GM12872 (cell line): ENCODE measurements at regions not wholly inside any gene's neighbourhood (a gene's known extent, or its start where the extent isn't known, plus 50 kb on each side); places are given as distances from the start of the nearest gene placed in this dataset.

Source experiments
- CTCF ChIP-seq: IDR thresholded peaks from 3 replicates; pipeline ENCODE4 v1.5.1; 2011; ENCODE audit warnings: low read depth, mild to moderate bottlenecking, low read length, moderate library complexity; ENCODE audit not compliant: insufficient read depth

- no peak for TF ChIP-seq CTCF
Observed at GRCh38 chr4:181949704-181950312, 293.4 kb upstream of the TENM3 start.

DNA sequence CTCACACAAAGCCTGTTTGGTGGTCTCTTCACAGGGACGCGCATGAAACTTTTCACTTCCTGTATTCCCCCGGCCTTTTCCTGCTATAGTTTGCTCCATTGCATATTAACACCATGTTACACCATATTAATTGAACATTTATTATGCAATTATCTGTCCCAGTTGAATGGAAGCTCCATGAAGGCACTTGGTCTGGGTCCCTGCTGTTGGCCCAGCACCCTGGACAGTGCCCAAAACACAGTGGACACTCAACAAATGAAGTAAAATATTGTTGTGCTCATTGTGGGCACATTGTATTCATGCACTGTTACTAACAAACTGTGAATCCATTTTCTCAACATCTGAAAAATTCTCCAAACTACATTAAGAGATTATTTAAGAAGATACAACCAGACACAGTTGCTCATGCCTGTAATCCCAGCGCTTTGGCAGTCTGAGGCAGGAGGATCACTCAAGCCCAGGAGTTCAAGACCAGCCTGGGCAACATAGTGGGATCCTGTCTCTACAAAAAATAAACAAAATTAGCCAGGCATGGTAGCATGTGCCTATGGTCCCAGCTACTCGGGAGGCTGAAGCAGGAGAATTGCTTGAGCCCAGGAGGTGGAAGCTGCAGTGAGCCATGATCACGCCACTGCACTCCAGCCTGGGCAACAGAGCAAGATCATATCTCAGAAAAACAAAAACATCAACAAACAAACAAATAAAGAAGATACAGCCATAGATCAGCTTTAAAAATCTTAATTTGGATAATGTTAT is 292.7 kb upstream of the TENM3 start:
- TF ChIP-seq CTCF: no peak

DNA sequence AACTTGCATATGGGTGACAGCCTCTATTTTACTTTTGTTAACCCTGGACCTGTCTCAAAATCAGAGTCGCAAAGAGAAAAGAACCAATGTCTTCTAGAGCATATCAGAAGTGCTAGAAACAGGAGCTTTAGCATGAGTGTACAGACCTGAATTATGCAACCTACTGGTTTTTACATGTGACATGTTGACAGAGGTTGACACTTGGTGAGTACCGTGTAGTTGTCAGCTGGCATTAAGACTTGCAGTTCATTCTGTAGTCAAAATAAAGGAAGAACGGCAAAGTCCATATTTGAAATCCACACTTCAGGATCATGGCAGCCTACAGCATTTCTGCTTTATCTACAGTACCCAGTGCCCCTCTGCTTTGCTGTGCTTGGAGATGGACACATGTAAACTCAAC is 291.9 kb upstream of the TENM3 start:
- no peak for TF ChIP-seq CTCF

DNA sequence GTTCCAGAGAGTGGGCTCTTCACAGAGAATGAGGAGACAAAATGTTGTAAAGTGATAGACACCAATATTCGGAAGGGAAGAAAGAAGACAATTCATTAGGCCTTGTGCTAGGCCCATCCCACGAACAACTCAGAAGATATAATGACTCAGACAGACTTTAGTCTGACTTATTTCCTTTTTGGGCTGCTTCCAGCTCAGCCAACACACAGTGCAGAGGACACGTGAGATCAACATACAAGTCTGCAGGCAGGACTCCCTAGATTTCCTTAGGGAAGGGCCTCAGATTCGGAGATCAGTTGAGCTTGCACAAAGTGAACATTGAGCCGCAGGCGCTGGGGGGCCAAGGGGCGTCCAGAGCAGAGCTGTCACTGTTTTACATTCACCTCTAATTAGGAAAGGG is 290.7 kb upstream of the TENM3 start:
- no peak for TF ChIP-seq CTCF

DNA sequence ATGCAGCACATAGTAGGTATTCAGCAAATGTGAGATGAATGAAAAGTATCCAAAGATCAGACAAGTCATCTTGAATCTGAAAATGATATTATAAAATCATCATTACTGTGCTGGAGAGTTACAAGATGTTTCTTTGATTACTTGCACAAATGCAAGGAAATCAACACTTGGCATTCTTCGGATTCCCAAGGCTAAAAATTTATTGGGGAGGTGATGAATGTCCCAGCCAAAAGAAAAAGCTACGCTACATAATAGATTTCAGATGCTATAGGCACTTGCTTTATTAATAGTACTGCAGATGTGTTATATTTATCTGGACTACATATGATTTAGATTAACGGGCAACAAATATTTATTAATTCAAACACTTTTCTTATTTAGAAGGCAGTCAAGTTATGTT is 286.7 kb upstream of the TENM3 start:
- no peak for TF ChIP-seq CTCF

- TF ChIP-seq CTCF: no peak
Observed at GRCh38 chr4:181957088-181957487, 286.1 kb upstream of the TENM3 start.

GRCh38 chr4:181958446-181958845 is 284.8 kb upstream of the TENM3 start:
- no peak for TF ChIP-seq CTCF
